HL-60 (cell line): ENCODE measurements at regions not wholly inside any gene's neighbourhood (a gene's known extent, or its start where the extent isn't known, plus 50 kb on each side); places are given as distances from the start of the nearest gene placed in this dataset.

Source experiments
- DNase-seq, 2 experiments: peaks; one replicate each; pipeline ENCODE4 v3.0.0-alpha.2; 2010 to 2020; ENCODE audit warnings: low read depth in 1 of 2, low spot score in 1 of 2
- H3K27ac ChIP-seq: fragments of 250-450 bp; sonication (Bioruptor Pico); replicated peaks from 2 replicates; pipeline ENCODE4 v1.5.1; 2020; ENCODE audit warnings: mild to moderate bottlenecking, moderate library complexity
- H3K27me3 ChIP-seq: fragments of 250-450 bp; sonication (Bioruptor Pico); 2 replicates; pipeline ENCODE4 v1.5.1; 2021; ENCODE audit warnings: mild to moderate bottlenecking, moderate library complexity; ENCODE audit not compliant: insufficient read depth, poor library complexity, severe bottlenecking
- H3K4me3 ChIP-seq: replicated peaks from 2 replicates; pipeline ENCODE4 v1.5.1; 2011; ENCODE audit warnings: mild to moderate bottlenecking, control low read depth, low read length; ENCODE audit not compliant: insufficient read depth
- GABPA ChIP-seq: IDR thresholded peaks from 2 replicates; pipeline ENCODE4 v1.6.1; 2012; ENCODE audit warnings: low read depth
- POLR2AphosphoS5 ChIP-seq: IDR thresholded peaks from 2 replicates; pipeline ENCODE4 v1.6.1; 2012; ENCODE audit warnings: low read depth
- SPI1 ChIP-seq: IDR thresholded peaks from 2 replicates; pipeline ENCODE4 v1.6.1; 2012; ENCODE audit warnings: low read depth, mild to moderate bottlenecking, borderline replicate concordance
- TF ChIP-seq, protein P1 (sequence below): IDR thresholded peaks from 2 replicates; pipeline ENCODE4 v1.6.1; 2012; ENCODE audit warnings: low read depth; ENCODE audit not compliant: insufficient replicate concordance
- TF ChIP-seq, protein P2 (sequence below): IDR thresholded peaks from one replicate; pipeline ENCODE4 v1.5.1; 2011; ENCODE audit warnings: low read length, control low read depth, inconsistent platforms; ENCODE audit not compliant: insufficient read depth

DNA sequence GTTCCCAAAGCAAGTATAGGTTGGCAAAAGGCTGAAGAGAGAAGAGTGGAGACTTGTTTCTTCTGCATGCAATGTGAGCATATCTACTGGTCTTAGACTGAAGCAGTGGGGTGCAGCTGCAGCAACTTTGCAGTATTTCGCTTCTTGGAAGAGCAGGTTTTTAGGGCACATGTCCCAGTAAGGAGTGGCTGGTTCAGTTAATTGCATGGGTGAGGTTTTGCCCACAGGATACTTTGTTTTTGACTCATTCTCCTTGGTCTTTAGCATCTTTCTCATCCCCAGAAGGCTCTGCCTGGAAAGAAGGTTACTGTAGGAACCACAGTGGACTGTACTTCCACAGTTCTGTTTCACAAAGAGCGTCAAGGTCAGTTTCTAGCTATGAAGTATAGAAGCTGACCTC is 68.0 kb upstream of the NR3C2 start:
- Histone ChIP-seq H3K4me3 (no peak overlapping the region), H3K27me3 (no peaks in the 10 kb centered on the region), H3K27ac (no peak overlapping the region)
- no peak for DNase-seq
- TF ChIP-seq SPI1 (no peak), GABPA (no peak), POLR2AphosphoS5 (no peak)
- TF ChIP-seq, protein P1, sequence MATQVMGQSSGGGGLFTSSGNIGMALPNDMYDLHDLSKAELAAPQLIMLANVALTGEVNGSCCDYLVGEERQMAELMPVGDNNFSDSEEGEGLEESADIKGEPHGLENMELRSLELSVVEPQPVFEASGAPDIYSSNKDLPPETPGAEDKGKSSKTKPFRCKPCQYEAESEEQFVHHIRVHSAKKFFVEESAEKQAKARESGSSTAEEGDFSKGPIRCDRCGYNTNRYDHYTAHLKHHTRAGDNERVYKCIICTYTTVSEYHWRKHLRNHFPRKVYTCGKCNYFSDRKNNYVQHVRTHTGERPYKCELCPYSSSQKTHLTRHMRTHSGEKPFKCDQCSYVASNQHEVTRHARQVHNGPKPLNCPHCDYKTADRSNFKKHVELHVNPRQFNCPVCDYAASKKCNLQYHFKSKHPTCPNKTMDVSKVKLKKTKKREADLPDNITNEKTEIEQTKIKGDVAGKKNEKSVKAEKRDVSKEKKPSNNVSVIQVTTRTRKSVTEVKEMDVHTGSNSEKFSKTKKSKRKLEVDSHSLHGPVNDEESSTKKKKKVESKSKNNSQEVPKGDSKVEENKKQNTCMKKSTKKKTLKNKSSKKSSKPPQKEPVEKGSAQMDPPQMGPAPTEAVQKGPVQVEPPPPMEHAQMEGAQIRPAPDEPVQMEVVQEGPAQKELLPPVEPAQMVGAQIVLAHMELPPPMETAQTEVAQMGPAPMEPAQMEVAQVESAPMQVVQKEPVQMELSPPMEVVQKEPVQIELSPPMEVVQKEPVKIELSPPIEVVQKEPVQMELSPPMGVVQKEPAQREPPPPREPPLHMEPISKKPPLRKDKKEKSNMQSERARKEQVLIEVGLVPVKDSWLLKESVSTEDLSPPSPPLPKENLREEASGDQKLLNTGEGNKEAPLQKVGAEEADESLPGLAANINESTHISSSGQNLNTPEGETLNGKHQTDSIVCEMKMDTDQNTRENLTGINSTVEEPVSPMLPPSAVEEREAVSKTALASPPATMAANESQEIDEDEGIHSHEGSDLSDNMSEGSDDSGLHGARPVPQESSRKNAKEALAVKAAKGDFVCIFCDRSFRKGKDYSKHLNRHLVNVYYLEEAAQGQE: no peak
- TF ChIP-seq, protein P2, sequence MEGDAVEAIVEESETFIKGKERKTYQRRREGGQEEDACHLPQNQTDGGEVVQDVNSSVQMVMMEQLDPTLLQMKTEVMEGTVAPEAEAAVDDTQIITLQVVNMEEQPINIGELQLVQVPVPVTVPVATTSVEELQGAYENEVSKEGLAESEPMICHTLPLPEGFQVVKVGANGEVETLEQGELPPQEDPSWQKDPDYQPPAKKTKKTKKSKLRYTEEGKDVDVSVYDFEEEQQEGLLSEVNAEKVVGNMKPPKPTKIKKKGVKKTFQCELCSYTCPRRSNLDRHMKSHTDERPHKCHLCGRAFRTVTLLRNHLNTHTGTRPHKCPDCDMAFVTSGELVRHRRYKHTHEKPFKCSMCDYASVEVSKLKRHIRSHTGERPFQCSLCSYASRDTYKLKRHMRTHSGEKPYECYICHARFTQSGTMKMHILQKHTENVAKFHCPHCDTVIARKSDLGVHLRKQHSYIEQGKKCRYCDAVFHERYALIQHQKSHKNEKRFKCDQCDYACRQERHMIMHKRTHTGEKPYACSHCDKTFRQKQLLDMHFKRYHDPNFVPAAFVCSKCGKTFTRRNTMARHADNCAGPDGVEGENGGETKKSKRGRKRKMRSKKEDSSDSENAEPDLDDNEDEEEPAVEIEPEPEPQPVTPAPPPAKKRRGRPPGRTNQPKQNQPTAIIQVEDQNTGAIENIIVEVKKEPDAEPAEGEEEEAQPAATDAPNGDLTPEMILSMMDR: no peak

DNA sequence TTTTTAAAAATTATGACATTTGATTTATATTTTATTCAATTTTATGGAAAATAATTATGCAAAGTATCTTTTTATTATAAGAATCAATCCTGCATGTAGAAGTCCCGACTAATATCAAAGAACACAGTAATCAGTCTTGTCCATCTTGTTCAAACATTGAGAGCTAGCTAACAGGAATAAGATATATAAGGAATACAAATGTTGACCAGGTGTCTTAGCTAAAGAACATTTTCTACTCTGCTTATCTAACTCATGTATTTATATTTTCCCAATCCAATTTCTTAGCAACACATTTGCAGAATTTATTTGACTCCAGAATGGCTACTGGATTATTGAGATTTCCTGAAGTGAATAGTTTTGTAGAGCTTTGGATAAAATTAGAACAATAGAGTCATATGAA is 61.5 kb upstream of the NR3C2 start:
- H3K4me3 ChIP-seq: no peak overlapping the region
- no peak for DNase-seq
- no peak overlapping the region for H3K27ac ChIP-seq
- H3K27me3 ChIP-seq: no peaks in the 10 kb centered on the region
- TF ChIP-seq, protein P1: no peak
- TF ChIP-seq POLR2AphosphoS5 (no peak), GABPA (no peak)
- TF ChIP-seq, protein P2: no peak

DNA sequence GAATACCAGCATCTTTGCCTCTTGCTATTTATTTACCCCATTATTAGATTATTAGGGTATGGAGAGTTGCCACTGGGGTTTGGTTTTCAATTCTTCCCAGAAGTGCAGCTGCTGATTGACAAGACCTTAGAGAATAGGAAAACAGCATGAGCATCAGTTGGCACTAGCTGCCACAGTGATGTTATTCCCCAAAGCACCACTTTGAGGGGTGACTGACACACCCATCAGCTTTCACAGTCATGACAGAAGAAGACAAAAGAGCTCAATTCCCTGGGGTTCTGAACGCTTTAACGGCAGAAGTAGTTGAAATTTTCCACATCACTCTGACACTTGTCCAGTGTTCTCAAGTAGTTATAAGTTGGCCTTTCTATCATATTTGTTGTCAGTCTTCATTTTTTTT is 55.0 kb upstream of the NR3C2 start:
- H3K27me3 ChIP-seq: no peaks in the 10 kb centered on the region
- TF ChIP-seq, protein P2: no peak
- TF ChIP-seq, protein P1: no peak
- TF ChIP-seq SPI1 (no peak), POLR2AphosphoS5 (no peak), GABPA (no peak)
- no peak for DNase-seq
- H3K27ac ChIP-seq: no peak overlapping the region
- no peak overlapping the region for H3K4me3 ChIP-seq
